Endothelial cell of umbilical vein (primary cell): ENCODE measurements at regions not wholly inside any gene's neighbourhood (a gene's known extent, or its start where the extent isn't known, plus 50 kb on each side); places are given as distances from the start of the nearest gene placed in this dataset.

ENCODE experiments used
- BruUV-seq: library from RNA; stranded (reverse); fragments of 400-500 nt; replicated peaks from 2 replicates; lab custom pipeline; 2021; lab: Mats Ljungman, UMichigan
- CTCF ChIA-PET: fragments of 300-600, 350-600 bp; sonication (Branson Sonifier 250); formaldehyde crosslinking; loops from one replicate; lab custom pipeline; 2021; ENCODE audit warnings: antibody characterized with exemption, inconsistent platforms; lab: Charles Lee
- POLR2A ChIA-PET: fragments of 300-600, 350-600 bp; sonication (Branson Sonifier 250); formaldehyde crosslinking; loops from one replicate; lab custom pipeline; 2021; ENCODE audit warnings: antibody characterized with exemption, inconsistent platforms; lab: Charles Lee
- DNase-seq: peaks from one replicate; pipeline ENCODE4 v3.0.0-alpha.2; 2011; ENCODE audit warnings: low read depth, low spot score
- FAIRE-seq: peaks from 2 replicates; lab custom pipeline; 2011; peaks lifted over from hg19 to GRCh38; lab: Jason Lieb, UNC
- H2AFZ ChIP-seq: 2 replicates; pipeline ENCODE4 v1.6.0; 2012; ENCODE audit warnings: low read depth, low read length, control low read depth, inconsistent platforms
- H3K27ac ChIP-seq: 2 replicates; pipeline ENCODE4 v1.5.1; 2011; ENCODE audit warnings: low read depth, mild to moderate bottlenecking, control low read depth, low read length, moderate library complexity; ENCODE audit not compliant: insufficient read depth
- H3K27me3 ChIP-seq, 2 experiments: 2 replicates each; pipeline versions ENCODE4 v1.6.0 to v1.6.1; 2011; ENCODE audit warnings: low read length in 2 of 2, mixed read lengths in 1 of 2; ENCODE audit not compliant: control insufficient read depth in 2 of 2, insufficient read depth in 2 of 2
- H3K36me3 ChIP-seq, 2 experiments: 2 replicates in 1 of 2; 3 replicates in 1 of 2; pipeline ENCODE4 v1.5.1; 2011; ENCODE audit warnings: low read length in 2 of 2, mild to moderate bottlenecking in 1 of 2, moderate library complexity in 1 of 2; ENCODE audit not compliant: control insufficient read depth in 2 of 2, insufficient read depth in 2 of 2; ENCODE audit errors: extremely low read depth in 1 of 2
- H3K4me1 ChIP-seq: 3 replicates; pipeline ENCODE4 v1.5.1; 2011; ENCODE audit warnings: mild to moderate bottlenecking, low read length; ENCODE audit not compliant: control insufficient read depth, insufficient read depth; ENCODE audit errors: extremely low read depth
- H3K4me2 ChIP-seq: 2 replicates; pipeline ENCODE4 v1.6.1; 2011; ENCODE audit warnings: low read length, control low read depth, mixed read lengths; ENCODE audit not compliant: insufficient read depth
- H3K4me3 ChIP-seq, 3 experiments: fragments of 200-600 bp in 1 of 3; sonication (generic), shearing (Covaris generic) in 1 of 3; replicated peaks in 1 of 3; 2 replicates each; pipeline ENCODE4 v1.5.1; 2011 to 2016; ENCODE audit warnings: control low read depth in 3 of 3, low read length in 3 of 3, mild to moderate bottlenecking in 2 of 3, inconsistent platforms in 1 of 3, low read depth in 1 of 3, moderate library complexity in 1 of 3; ENCODE audit not compliant: insufficient read depth in 1 of 3
- H3K79me2 ChIP-seq: 2 replicates; pipeline ENCODE4 v1.6.0; 2012; ENCODE audit warnings: low read length, inconsistent platforms; ENCODE audit not compliant: control insufficient read depth, insufficient read depth
- H3K9ac ChIP-seq: replicated peaks from 2 replicates; pipeline ENCODE3; 2011; ENCODE audit warnings: low read length, control low read depth; ENCODE audit not compliant: insufficient read depth; ENCODE audit errors: extremely low read depth
- H3K9me1 ChIP-seq: replicated peaks from 3 replicates; pipeline ENCODE4 v1.6.0; 2011; ENCODE audit warnings: mild to moderate bottlenecking, low read length; ENCODE audit not compliant: control insufficient read depth, insufficient read depth; ENCODE audit errors: extremely low read depth
- H3K9me3 ChIP-seq: replicated peaks from 2 replicates; pipeline ENCODE4 v1.5.1; 2012; ENCODE audit warnings: low read length, inconsistent platforms; ENCODE audit not compliant: control insufficient read depth, insufficient read depth
- H4K20me1 ChIP-seq: replicated peaks from 2 replicates; pipeline ENCODE3; 2011; ENCODE audit warnings: mild to moderate bottlenecking, low read length; ENCODE audit not compliant: control insufficient read depth, insufficient read depth; ENCODE audit errors: extremely low read depth
- EZH2 ChIP-seq: IDR thresholded peaks from 2 replicates; pipeline ENCODE4 v1.6.1; 2012; ENCODE audit warnings: borderline replicate concordance, low read depth, mild to moderate bottlenecking, moderate library complexity, low read length, inconsistent platforms; ENCODE audit not compliant: severe bottlenecking
- FOS ChIP-seq: IDR thresholded peaks from 2 replicates; pipeline ENCODE4 v1.6.1; 2011; ENCODE audit warnings: mild to moderate bottlenecking, low read length, moderate library complexity, borderline replicate concordance; ENCODE audit not compliant: insufficient read depth
- GATA2 ChIP-seq: IDR thresholded peaks from 2 replicates; pipeline ENCODE4 v1.7.0; 2011; ENCODE audit warnings: low read depth, mild to moderate bottlenecking, moderate library complexity, mixed read lengths, low read length; ENCODE audit not compliant: insufficient read length, insufficient read depth
- JUN ChIP-seq: IDR thresholded peaks from 2 replicates; pipeline ENCODE4 v1.6.1; 2011; ENCODE audit warnings: borderline replicate concordance, low read depth; ENCODE audit not compliant: insufficient read length, insufficient read depth
- MYC ChIP-seq: IDR thresholded peaks from one replicate; pipeline ENCODE4 v1.6.1; 2011; ENCODE audit warnings: mild to moderate bottlenecking, low read depth, low read length
- POLR2A ChIP-seq: IDR thresholded peaks from 2 replicates; pipeline ENCODE4 v1.6.1; 2012; ENCODE audit warnings: low read depth, mild to moderate bottlenecking, control low read depth, low read length
- dilution Hi-C: fragments of 300-500 bp; cut with MboI; formaldehyde crosslinking; loops from one replicate; pipeline ENCODE4 v1.15.0; 2019; ENCODE audit warnings: low sequenced_read_pairs; ENCODE audit not compliant: extremely low pct_ligation_motif_present
- intact Hi-C: fragments of 100-400 bp; cut with micrococcal nuclease; formaldehyde crosslinking; loops from one replicate; pipeline ENCODE4 v1.10.0; 2022
- TF ChIP-seq, protein P1 (sequence below), 2 donors: IDR thresholded peaks; 1 replicate in 1 of 2; 2 replicates in 1 of 2; pipeline ENCODE4 v1.5.1; 2011; ENCODE audit warnings: low read length in 2 of 2, mild to moderate bottlenecking in 2 of 2, moderate library complexity in 2 of 2, control low read depth in 1 of 2, inconsistent platforms in 1 of 2, low read depth in 1 of 2; ENCODE audit not compliant: insufficient read depth in 1 of 2; ENCODE audit errors: extremely low read depth in 1 of 2
- TF ChIP-seq, protein P2 (sequence below): IDR thresholded peaks from 2 replicates; pipeline ENCODE4 v1.6.1; 2011; ENCODE audit not compliant: insufficient read depth, insufficient read length

DNA sequence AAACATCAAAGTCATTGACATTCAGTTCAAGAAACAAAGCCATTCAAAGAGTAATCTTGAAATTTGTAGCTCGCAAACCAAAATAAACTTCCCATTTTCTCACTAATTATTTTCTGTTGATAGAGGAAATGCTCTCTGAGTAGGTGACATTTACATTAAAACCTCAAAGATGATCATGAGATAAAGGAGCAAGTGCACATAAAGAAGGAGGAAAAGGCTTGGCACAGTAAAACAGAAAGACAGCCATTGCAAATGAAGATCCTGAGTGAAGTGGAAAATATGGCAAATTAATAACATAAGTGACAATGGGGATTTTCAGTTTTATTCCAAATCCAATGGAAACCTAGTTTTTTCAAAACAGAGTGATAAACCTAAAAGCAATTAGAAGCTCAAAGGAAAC is 2320.8 kb downstream of the ARAP2 start:
- no peaks in the 10 kb centered on the region for H3K9me1 ChIP-seq
- no TSS peak for BruUV-seq
- TF ChIP-seq JUN (no peak), EZH2 (no peak), MYC (no peak), GATA2 (no peak), FOS (no peak), POLR2A (no peak)
- TF ChIP-seq, protein P1, sequence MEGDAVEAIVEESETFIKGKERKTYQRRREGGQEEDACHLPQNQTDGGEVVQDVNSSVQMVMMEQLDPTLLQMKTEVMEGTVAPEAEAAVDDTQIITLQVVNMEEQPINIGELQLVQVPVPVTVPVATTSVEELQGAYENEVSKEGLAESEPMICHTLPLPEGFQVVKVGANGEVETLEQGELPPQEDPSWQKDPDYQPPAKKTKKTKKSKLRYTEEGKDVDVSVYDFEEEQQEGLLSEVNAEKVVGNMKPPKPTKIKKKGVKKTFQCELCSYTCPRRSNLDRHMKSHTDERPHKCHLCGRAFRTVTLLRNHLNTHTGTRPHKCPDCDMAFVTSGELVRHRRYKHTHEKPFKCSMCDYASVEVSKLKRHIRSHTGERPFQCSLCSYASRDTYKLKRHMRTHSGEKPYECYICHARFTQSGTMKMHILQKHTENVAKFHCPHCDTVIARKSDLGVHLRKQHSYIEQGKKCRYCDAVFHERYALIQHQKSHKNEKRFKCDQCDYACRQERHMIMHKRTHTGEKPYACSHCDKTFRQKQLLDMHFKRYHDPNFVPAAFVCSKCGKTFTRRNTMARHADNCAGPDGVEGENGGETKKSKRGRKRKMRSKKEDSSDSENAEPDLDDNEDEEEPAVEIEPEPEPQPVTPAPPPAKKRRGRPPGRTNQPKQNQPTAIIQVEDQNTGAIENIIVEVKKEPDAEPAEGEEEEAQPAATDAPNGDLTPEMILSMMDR (IDR thresholded peaks at IDR 0.05; ENCODE audit: extremely low read depth in 1 of 2, insufficient read depth in 1 of 2, low read depth in 1 of 2, low read length in 2 of 2): no peak
- TF ChIP-seq, protein P2, sequence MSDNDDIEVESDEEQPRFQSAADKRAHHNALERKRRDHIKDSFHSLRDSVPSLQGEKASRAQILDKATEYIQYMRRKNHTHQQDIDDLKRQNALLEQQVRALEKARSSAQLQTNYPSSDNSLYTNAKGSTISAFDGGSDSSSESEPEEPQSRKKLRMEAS: no peak
- H3K4me2 ChIP-seq: no peak overlapping the region
- H3K4me1 ChIP-seq: no peaks in the 10 kb centered on the region
- H3K36me3 ChIP-seq: no peaks in the 10 kb centered on the region
- H3K27ac ChIP-seq: no peak overlapping the region
- H3K27me3 ChIP-seq: no peaks in the 10 kb centered on the region
- H3K9ac ChIP-seq: no peak overlapping the region
- FAIRE-seq: no peak
- H2AFZ ChIP-seq: no peak overlapping the region
- ChIA-PET POLR2A (no interaction called here), CTCF (no interaction called here)
- no peak for DNase-seq
- no peak overlapping the region for H3K4me3 ChIP-seq
- H4K20me1 ChIP-seq: no peaks in the 10 kb centered on the region
- H3K9me3 ChIP-seq: no peaks in the 10 kb centered on the region
- no peaks in the 10 kb centered on the region for H3K79me2 ChIP-seq
- intact Hi-C loops (no loop called here), dilution Hi-C loops (no loop called here)
